A673 (cell line): ENCODE measurements at regions not wholly inside any gene's neighbourhood (a gene's known extent, or its start where the extent isn't known, plus 50 kb on each side); places are given as distances from the start of the nearest gene placed in this dataset.
"Not testable (repeated sequence)": the region's sequence is repeated elsewhere in the genome, so short reads cannot be mapped to it uniquely, and the experiment has no call there.

ENCODE experiments used
- EZH2 ChIP-seq: fragments of 200-600 bp; sonication (generic); IDR thresholded peaks from 2 replicates; pipeline ENCODE4 v1.6.1; 2017; ENCODE audit warnings: borderline replicate concordance, low read depth, mild to moderate bottlenecking, mixed read lengths, antibody characterized with exemption, low read length; ENCODE audit not compliant: poor library complexity, severe bottlenecking
- TF ChIP-seq, protein P1 (sequence below): fragments of 300-800, 200-600 bp; sonication (generic); conservative IDR thresholded peaks from 2 replicates; pipeline ENCODE4 v1.5.1; 2017; ENCODE audit warnings: low read depth, mild to moderate bottlenecking, antibody characterized with exemption, low read length, moderate library complexity, mixed read lengths

DNA sequence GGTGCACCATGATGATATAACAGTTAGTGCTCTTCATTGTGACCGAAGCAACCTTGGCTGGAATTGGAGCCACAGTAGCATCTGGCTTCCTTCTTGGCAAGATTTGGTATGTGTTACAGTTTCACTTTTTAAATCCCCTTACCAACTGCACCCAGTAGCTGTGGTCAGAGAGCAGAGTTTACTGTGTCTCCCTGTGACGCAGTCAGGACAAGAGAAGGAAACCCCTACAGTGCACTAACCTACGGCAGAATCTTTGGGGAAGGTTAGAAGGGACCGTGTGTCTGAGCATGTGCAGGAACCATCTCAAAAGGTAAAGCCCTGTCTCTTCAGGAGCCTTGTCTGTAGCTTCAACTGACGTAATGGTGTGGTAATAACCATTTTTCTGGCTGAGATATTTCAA lies 134.0 kb downstream of the FAM72B start:
- TF ChIP-seq, protein P1, sequence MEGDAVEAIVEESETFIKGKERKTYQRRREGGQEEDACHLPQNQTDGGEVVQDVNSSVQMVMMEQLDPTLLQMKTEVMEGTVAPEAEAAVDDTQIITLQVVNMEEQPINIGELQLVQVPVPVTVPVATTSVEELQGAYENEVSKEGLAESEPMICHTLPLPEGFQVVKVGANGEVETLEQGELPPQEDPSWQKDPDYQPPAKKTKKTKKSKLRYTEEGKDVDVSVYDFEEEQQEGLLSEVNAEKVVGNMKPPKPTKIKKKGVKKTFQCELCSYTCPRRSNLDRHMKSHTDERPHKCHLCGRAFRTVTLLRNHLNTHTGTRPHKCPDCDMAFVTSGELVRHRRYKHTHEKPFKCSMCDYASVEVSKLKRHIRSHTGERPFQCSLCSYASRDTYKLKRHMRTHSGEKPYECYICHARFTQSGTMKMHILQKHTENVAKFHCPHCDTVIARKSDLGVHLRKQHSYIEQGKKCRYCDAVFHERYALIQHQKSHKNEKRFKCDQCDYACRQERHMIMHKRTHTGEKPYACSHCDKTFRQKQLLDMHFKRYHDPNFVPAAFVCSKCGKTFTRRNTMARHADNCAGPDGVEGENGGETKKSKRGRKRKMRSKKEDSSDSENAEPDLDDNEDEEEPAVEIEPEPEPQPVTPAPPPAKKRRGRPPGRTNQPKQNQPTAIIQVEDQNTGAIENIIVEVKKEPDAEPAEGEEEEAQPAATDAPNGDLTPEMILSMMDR = not testable (repeated sequence)
- TF ChIP-seq EZH2 = not testable (repeated sequence)
